Activated CD4-positive, alpha-beta T cell treated with anti-CD3 and anti-CD28 coated beads for 36 hours (primary cell): ENCODE measurements at regions not wholly inside any gene's neighbourhood (a gene's known extent, or its start where the extent isn't known, plus 50 kb on each side); places are given as distances from the start of the nearest gene placed in this dataset.

Experiments
- ATAC-seq: fragments of 200-7000 bp; cut with Tn5 transposase; one replicate; pipeline ENCODE4 v1.10.0; 2021; ENCODE audit warnings: mild to moderate bottlenecking, moderate library complexity
- CTCF ChIA-PET: fragments of 350-600 bp; sonication (Branson Sonifier 250); formaldehyde crosslinking; loops from one replicate; lab custom pipeline; 2021; ENCODE audit warnings: antibody characterized with exemption; lab: Charles Lee
- POLR2A ChIA-PET: fragments of 350-600 bp; sonication (Branson Sonifier 250); formaldehyde crosslinking; loops from one replicate; lab custom pipeline; 2021; ENCODE audit warnings: antibody characterized with exemption, inconsistent platforms; lab: Charles Lee
- DNase-seq: peaks from one replicate; pipeline ENCODE4 v3.0.0-alpha.2; 2020
- H3K27ac Mint-ChIP-seq: one replicate; pipeline ENCODE4 v1.8.0; 2021; ENCODE audit warnings: mixed read lengths
- H3K27me3 Mint-ChIP-seq: one replicate; pipeline ENCODE4 v1.8.0; 2021; ENCODE audit warnings: mixed read lengths
- H3K36me3 Mint-ChIP-seq: one replicate; pipeline ENCODE4 v1.8.0; 2021; ENCODE audit warnings: low read depth, mixed read lengths
- H3K4me1 Mint-ChIP-seq: one replicate; pipeline ENCODE4 v1.8.0; 2021; ENCODE audit warnings: mixed read lengths
- H3K4me3 Mint-ChIP-seq: one replicate; pipeline ENCODE4 v1.8.0; 2021; ENCODE audit warnings: mild to moderate bottlenecking, moderate library complexity, mixed read lengths
- H3K9me3 Mint-ChIP-seq: one replicate; pipeline ENCODE4 v1.8.0; 2021; ENCODE audit warnings: low read depth, mixed read lengths
- intact Hi-C, 2 experiments: fragments of 100-400 bp; cut with DNase I in 1 of 2; cut with micrococcal nuclease in 1 of 2; formaldehyde crosslinking; loops; one replicate each; pipeline versions ENCODE4 v1.14.2 to v1.15.1; 2022 to 2024; cut with DNase I, micrococcal nuclease

- no peaks in the 10 kb centered on the region for H3K9me3 Mint-ChIP-seq
- no peaks in the 10 kb centered on the region for H3K27me3 Mint-ChIP-seq
- H3K4me3 Mint-ChIP-seq: no peak overlapping the region
- H3K4me1 Mint-ChIP-seq: no peaks in the 10 kb centered on the region
- no peak for DNase-seq
- no peak overlapping the region for H3K27ac Mint-ChIP-seq
- CTCF ChIA-PET: interaction anchor here (0.7 kb wide), 1 partner anchor 668 kb away, joined by 3 read pairs; no protein-coding TSS in a partner anchor
- H3K36me3 Mint-ChIP-seq: no peaks in the 10 kb centered on the region
- POLR2A ChIA-PET: no interaction called here
- intact Hi-C loops: no loop called here
- ATAC-seq: no peak
Observed at GRCh38 chr7:46191296-46191695, 270.2 kb upstream of the IGFBP3 start.

- CTCF ChIA-PET: interaction anchor here (0.5 kb wide), 1 partner anchor 285 kb away, joined by 3 read pairs; no protein-coding TSS in a partner anchor
Observed at GRCh38 chr7:46189255-46189790, 268.3 kb upstream of the IGFBP3 start.

GRCh38 chr7:46186131-46186530, 265.1 kb upstream of the IGFBP3 start:
- DNase-seq (no peak), ATAC-seq (no peak)
- intact Hi-C loops: no loop called here
- no peak overlapping the region for H3K4me3 Mint-ChIP-seq
- POLR2A ChIA-PET: no interaction called here
- CTCF ChIA-PET: no interaction called here
- H3K27ac Mint-ChIP-seq: no peak overlapping the region
- peaks cover 5% of the 10 kb centered on the region for H3K9me3 Mint-ChIP-seq
- no peaks in the 10 kb centered on the region for H3K36me3 Mint-ChIP-seq
- no peaks in the 10 kb centered on the region for H3K27me3 Mint-ChIP-seq
- H3K4me1 Mint-ChIP-seq: no peaks in the 10 kb centered on the region

More at GRCh38 chr7:46189255-46189790, 268.3 kb upstream of the IGFBP3 start:
- Mint-ChIP-seq H3K27me3 (no peaks in the 10 kb centered on the region), H3K9me3 (no peaks in the 10 kb centered on the region), H3K27ac (no peak overlapping the region), H3K4me1 (no peaks in the 10 kb centered on the region), H3K4me3 (no peak overlapping the region), H3K36me3 (no peaks in the 10 kb centered on the region)
- POLR2A ChIA-PET: no interaction called here
- DNase-seq: no peak
- intact Hi-C loops: no loop called here
- ATAC-seq: no peak

- H3K4me3 Mint-ChIP-seq: no peak overlapping the region
- H3K27me3 Mint-ChIP-seq: peaks cover 3% of the 10 kb centered on the region
- DNase-seq (no peak), ATAC-seq (no peak)
- intact Hi-C loops: no loop called here
- peaks cover 10% of the 10 kb centered on the region for H3K9me3 Mint-ChIP-seq
- ChIA-PET POLR2A (no interaction called here), CTCF (interaction anchor here (0.6 kb wide), 1 partner anchor 31 kb away, joined by 3 read pairs; no protein-coding TSS in a partner anchor)
- no peaks in the 10 kb centered on the region for H3K36me3 Mint-ChIP-seq
- H3K4me1 Mint-ChIP-seq: no peaks in the 10 kb centered on the region
- H3K27ac Mint-ChIP-seq: no peak overlapping the region
Observed at GRCh38 chr7:46179061-46179610, 258.1 kb upstream of the IGFBP3 start.

GRCh38 chr7:46178661-46179060, 257.6 kb upstream of the IGFBP3 start:
- H3K9me3 Mint-ChIP-seq: peaks cover 10% of the 10 kb centered on the region
- H3K27ac Mint-ChIP-seq: no peak overlapping the region
- H3K36me3 Mint-ChIP-seq: no peaks in the 10 kb centered on the region
- ChIA-PET POLR2A (no interaction called here), CTCF (no interaction called here)
- DNase-seq (no peak), ATAC-seq (no peak)
- H3K4me3 Mint-ChIP-seq: no peak overlapping the region
- intact Hi-C loops: no loop called here
- peaks cover 3% of the 10 kb centered on the region for H3K27me3 Mint-ChIP-seq
- no peaks in the 10 kb centered on the region for H3K4me1 Mint-ChIP-seq

GRCh38 chr7:46177821-46178220, 256.7 kb upstream of the IGFBP3 start:
- no peak overlapping the region for H3K27ac Mint-ChIP-seq
- H3K4me1 Mint-ChIP-seq: no peaks in the 10 kb centered on the region
- no peaks in the 10 kb centered on the region for H3K36me3 Mint-ChIP-seq
- ATAC-seq: no peak
- H3K9me3 Mint-ChIP-seq: peaks cover 10% of the 10 kb centered on the region
- H3K27me3 Mint-ChIP-seq: peaks cover 3% of the 10 kb centered on the region
- no peak for DNase-seq
- intact Hi-C loops: no loop called here
- ChIA-PET CTCF (no interaction called here), POLR2A (no interaction called here)
- H3K4me3 Mint-ChIP-seq: no peak overlapping the region

- intact Hi-C loops: no loop called here
- no peaks in the 10 kb centered on the region for H3K4me1 Mint-ChIP-seq
- no peak for DNase-seq
- H3K9me3 Mint-ChIP-seq: no peaks in the 10 kb centered on the region
- CTCF ChIA-PET: no interaction called here
- no peak for ATAC-seq
- H3K4me3 Mint-ChIP-seq: no peak overlapping the region
- no peaks in the 10 kb centered on the region for H3K36me3 Mint-ChIP-seq
- POLR2A ChIA-PET: no interaction called here
- H3K27me3 Mint-ChIP-seq: peaks cover 3% of the 10 kb centered on the region
- H3K27ac Mint-ChIP-seq: no peak overlapping the region
Observed at GRCh38 chr7:46175221-46175620, 254.1 kb upstream of the IGFBP3 start.

- ATAC-seq (no peak), DNase-seq (no peak)
- H3K4me3 Mint-ChIP-seq: no peak overlapping the region
- POLR2A ChIA-PET: no interaction called here
- no peaks in the 10 kb centered on the region for H3K4me1 Mint-ChIP-seq
- no peaks in the 10 kb centered on the region for H3K36me3 Mint-ChIP-seq
- CTCF ChIA-PET: no interaction called here
- intact Hi-C loops: no loop called here
- no peaks in the 10 kb centered on the region for H3K9me3 Mint-ChIP-seq
- no peak overlapping the region for H3K27ac Mint-ChIP-seq
- peaks cover 3% of the 10 kb centered on the region for H3K27me3 Mint-ChIP-seq
Observed at GRCh38 chr7:46174196-46174580, 253.1 kb upstream of the IGFBP3 start.

- ATAC-seq (no peak), DNase-seq (no peak)
- H3K9me3 Mint-ChIP-seq: no peaks in the 10 kb centered on the region
- H3K27me3 Mint-ChIP-seq: peaks cover 3% of the 10 kb centered on the region
- CTCF ChIA-PET: no interaction called here
- no peak overlapping the region for H3K4me3 Mint-ChIP-seq
- POLR2A ChIA-PET: no interaction called here
- H3K27ac Mint-ChIP-seq: no peak overlapping the region
- intact Hi-C loops: no loop called here
- no peaks in the 10 kb centered on the region for H3K4me1 Mint-ChIP-seq
- no peaks in the 10 kb centered on the region for H3K36me3 Mint-ChIP-seq
Observed at GRCh38 chr7:46173476-46174195, 252.6 kb upstream of the IGFBP3 start.

GRCh38 chr7:46170792-46171191, 249.7 kb upstream of the IGFBP3 start:
- H3K27me3 Mint-ChIP-seq: no peaks in the 10 kb centered on the region
- no peaks in the 10 kb centered on the region for H3K9me3 Mint-ChIP-seq
- CTCF ChIA-PET: no interaction called here
- POLR2A ChIA-PET: no interaction called here
- H3K4me3 Mint-ChIP-seq: no peak overlapping the region
- intact Hi-C loops: no loop called here
- no peaks in the 10 kb centered on the region for H3K36me3 Mint-ChIP-seq
- DNase-seq: no peak
- no peak for ATAC-seq
- H3K4me1 Mint-ChIP-seq: no peaks in the 10 kb centered on the region
- no peak overlapping the region for H3K27ac Mint-ChIP-seq

- no peak overlapping the region for H3K27ac Mint-ChIP-seq
- H3K36me3 Mint-ChIP-seq: no peaks in the 10 kb centered on the region
- POLR2A ChIA-PET: no interaction called here
- CTCF ChIA-PET: no interaction called here
- intact Hi-C loops: no loop called here
- DNase-seq: no peak
- H3K27me3 Mint-ChIP-seq: no peaks in the 10 kb centered on the region
- H3K4me1 Mint-ChIP-seq: no peaks in the 10 kb centered on the region
- no peaks in the 10 kb centered on the region for H3K9me3 Mint-ChIP-seq
- no peak for ATAC-seq
- no peak overlapping the region for H3K4me3 Mint-ChIP-seq
Observed at GRCh38 chr7:46170021-46170420, 248.9 kb upstream of the IGFBP3 start.

- DNase-seq: no peak
- no peaks in the 10 kb centered on the region for H3K9me3 Mint-ChIP-seq
- no peaks in the 10 kb centered on the region for H3K4me1 Mint-ChIP-seq
- ATAC-seq: no peak
- intact Hi-C loops: no loop called here
- H3K27ac Mint-ChIP-seq: no peak overlapping the region
- POLR2A ChIA-PET: no interaction called here
- no peaks in the 10 kb centered on the region for H3K27me3 Mint-ChIP-seq
- CTCF ChIA-PET: no interaction called here
- H3K4me3 Mint-ChIP-seq: no peak overlapping the region
- no peaks in the 10 kb centered on the region for H3K36me3 Mint-ChIP-seq
Observed at GRCh38 chr7:46169384-46169755, 248.3 kb upstream of the IGFBP3 start.
